Head of caudate nucleus (tissue), 42 donors: ENCODE measurements at regions not wholly inside any gene's neighbourhood (a gene's known extent, or its start where the extent isn't known, plus 50 kb on each side); places are given as distances from the start of the nearest gene placed in this dataset.
A peak's percentile ranks its signal among the peaks of the same experiment; 100 is the strongest.
"Not testable (repeated sequence)": the region's sequence is repeated elsewhere in the genome, so short reads cannot be mapped to it uniquely, and the experiment has no call there.

Experiments used
- DNase-seq, 42 donors: peaks; one replicate each; pipeline versions ENCODE4 v3.0.0 to v3.0.0-alpha.2; 2020 to 2021; ENCODE audit warnings: mixed read lengths in 7 of 42
- intact Hi-C: fragments of 100-400 bp; cut with DNase I; formaldehyde crosslinking; loops from one replicate; pipeline ENCODE4 v1.15.0; 2022

DNA sequence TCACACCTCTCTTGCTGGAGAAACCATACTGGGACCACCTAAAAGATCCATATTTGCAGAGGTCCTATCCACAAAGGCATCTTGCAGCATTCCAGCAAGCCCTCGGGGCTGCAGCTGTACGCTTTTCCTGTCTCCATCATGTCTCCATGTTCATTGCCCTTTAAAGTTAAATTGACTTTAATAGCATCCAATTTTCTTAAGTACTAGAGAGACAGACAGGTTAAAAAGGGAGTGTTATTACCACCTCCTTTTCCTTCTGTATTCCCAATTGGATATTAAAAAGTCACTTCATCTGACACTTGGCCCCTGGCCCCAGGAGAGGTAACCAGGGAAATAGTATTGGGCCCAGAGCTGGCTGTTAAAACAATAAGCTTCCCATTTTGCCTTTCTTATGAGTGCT is 178.6 kb downstream of the UNC5CL start:
- intact Hi-C loops, result no loop called here
- DNase-seq, result no peak

GRCh38 chr6:40856271-40856670 is 182.8 kb downstream of the UNC5CL start:
- intact Hi-C loops, result no loop called here
- DNase-seq, result no peak

DNA sequence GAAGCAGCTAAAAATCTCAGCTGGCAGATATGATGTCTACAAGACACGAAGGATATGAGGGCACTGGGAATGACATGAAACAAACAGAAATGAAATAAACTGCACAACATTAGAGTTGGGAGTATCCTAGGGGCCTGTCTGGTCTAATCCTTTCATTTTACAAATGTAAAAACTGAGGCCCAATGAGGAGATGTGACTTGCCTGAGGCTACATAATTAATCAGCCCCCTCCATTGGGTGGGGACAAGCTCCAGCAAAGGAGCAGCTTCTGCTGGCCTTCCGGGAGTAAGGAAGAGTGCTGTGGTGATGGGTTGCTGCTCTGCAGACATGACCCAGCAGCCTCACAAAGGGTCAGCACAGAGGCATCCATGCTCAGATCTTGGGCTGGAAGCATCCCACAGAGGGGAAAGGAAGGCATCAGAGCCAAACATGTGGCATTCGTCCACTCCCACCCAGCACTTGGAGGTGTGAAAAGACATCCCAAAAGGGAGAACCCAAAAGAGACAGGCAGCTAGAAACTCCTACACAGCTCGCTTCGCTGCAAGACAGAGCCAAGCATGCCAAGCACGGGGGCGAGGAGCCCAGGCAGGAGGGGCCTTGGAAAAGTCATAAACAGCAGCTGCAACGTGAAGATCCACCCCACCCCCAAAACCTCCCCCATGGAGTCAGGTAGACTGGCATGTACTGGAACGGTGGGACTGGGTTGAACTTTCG is 183.7 kb downstream of the UNC5CL start:
- intact Hi-C loops, result no loop called here
- no peak for DNase-seq

DNA sequence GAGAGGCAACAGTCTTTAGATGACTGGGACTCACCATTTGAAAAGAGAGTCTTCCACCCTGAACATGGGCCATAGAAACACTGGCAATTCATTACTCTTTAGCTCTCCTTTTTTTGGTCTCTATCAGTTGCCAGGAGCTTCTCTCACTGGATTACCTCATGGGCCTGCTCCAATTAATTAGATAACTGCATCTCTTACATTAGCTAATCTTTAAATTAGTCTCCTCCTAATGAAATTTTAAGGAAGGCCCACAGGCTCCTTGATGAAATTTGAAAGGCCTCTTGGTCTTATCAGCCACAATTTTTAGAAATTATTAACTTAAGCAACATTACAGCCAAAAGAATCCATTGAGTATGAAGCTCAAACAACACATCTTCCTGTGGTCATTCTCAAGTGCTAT is 184.4 kb downstream of the UNC5CL start:
- DNase-seq, result no peak
- intact Hi-C loops, result no loop called here

DNA sequence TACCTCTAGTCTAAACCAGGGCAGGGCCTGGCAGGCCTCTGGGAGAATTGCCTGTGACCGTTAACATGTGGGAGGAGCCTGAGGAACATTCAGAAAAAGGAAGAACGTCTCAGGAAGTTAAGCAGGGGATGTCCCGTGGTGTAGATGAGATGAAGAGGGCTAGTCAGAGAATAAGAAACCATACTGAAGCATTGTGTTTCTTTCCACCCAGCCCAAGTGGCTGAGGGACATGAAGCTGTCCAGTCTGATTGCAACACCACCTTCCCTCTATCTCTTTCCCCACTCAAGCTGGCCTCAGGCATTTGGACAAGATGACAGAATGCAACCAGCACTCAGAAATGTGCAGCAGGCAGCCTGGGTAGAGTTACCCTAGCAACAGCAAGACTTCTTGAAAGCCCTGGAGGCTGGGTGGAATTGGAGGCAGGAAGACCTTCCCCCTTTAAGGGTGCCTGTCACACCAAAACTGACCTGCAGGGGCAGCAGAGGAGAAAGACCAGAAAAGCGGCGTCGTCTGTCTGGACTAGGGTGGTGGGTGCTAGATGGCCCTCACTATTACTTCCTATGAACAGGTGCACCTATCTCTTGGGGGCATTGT is 186.1 kb downstream of the UNC5CL start:
- intact Hi-C loops, result no loop called here
- no peak for DNase-seq

- intact Hi-C loops, result no loop called here
- no peak for DNase-seq
Observed at GRCh38 chr6:40849546-40849945, 189.5 kb downstream of the UNC5CL start.

GRCh38 chr6:40848868-40849514 is 190.0 kb downstream of the UNC5CL start:
- DNase-seq, result no peak

GRCh38 chr6:40848038-40848437 is 191.0 kb downstream of the UNC5CL start:
- DNase-seq, result no peak
- intact Hi-C loops, result no loop called here

More at GRCh38 chr6:40848868-40849514, 190.0 kb downstream of the UNC5CL start:
- intact Hi-C loops, result no loop called here

DNA sequence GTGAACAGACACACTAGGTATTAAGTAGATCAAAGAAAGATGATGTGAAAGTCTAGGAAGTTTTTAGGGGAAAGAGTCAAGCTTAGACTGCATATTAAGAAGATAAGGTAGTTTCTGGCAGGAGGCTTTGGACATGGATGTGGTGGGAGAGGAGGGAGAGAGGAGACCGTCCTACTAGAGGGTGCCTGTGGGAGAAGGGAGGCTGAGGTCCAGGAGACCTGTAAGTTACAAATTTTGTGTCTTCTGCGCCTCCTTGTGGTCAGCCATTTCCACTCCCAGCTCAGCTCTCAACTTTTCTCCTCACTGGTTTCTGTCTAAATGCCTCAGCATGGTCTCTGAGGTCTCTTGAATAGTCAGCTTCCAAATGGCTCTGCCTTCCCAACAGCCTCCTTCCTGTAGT is 193.5 kb downstream of the UNC5CL start:
- peak in 10 of 42 donors; percentile 8 to 49 (median 18) for DNase-seq
- intact Hi-C loops, result no loop called here

GRCh38 chr6:40844246-40844645 is 194.8 kb downstream of the UNC5CL start:
- intact Hi-C loops, result no loop called here
- DNase-seq, result no peak

DNA sequence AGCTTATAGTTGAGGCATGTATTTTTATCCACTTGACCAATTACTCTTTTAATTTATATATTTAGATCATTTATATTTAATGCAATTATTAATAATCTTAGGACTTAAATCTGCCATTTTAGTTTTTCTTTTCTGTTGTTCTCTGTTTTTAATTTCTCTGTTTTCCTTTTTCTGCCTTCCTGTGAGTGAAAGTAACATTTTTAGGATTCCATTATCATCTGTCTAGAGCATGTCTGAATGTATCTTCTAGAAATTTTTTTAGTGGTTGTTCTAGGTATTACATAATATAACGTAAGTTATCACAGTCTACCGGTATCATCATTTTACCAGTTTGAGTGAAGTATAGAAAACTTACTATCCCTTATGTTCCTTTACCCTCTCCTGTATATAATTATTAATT is 197.3 kb downstream of the UNC5CL start:
- DNase-seq, result no peak
- intact Hi-C loops, result no loop called here

DNA sequence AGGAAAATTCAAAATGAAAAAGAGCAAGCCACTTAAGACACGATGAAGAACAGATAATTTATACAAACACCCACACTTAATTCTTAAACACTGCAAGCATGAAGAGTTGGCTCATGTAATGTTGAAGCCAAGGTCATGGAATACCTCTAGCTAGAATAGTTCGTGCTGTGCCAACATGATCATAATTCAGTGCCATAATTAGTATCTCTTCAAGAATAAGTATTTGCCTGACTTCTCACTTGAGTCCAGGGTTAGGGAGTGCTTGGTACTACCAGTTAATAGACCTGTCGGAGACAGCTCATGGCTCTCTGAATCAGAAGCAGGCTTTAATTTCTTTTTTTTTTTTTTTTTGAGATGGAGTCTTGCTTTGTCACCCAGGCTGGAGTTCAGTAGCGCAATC is 206.3 kb downstream of the UNC5CL start:
- intact Hi-C loops, result no loop called here
- peak in 1 of 42 donors; percentile 25 for DNase-seq

DNA sequence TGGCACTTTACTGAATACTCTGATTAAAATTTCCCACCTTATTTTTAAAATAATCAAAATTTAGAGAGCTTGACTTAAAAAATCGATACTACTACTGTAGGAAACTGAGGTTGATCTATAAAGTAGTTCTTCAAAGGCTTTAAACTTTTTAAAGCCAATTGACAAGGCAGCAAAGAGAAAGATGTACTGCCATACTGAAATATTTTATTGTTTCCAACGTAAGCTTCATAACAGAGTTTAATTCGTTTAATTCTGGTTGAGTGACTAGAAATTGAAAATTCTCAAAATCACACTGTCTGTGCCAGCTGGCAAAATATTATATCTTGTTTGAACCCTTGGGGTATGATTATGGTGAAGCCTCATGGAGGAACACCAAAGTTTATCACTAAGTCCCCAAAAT is 207.6 kb downstream of the UNC5CL start:
- intact Hi-C loops, result no loop called here
- DNase-seq, result no peak

DNA sequence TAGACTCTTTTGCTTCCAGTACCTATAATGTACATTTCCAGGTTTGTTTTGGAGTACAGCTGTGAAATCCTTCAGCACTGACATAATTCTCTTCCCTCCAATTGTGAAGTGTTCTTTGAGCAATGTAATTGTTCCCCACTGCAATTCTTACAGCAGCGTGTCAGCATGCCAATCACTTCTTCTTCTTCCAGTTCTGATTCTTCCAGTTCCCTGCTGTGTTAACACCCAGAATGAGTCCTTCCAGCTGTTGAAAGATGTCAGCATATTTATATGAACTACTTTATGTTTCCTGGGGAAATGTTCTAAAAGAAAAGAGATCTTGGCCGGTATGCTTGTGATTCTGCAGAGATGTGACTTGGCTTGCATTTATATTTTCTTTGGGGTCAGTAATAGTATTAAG is 213.9 kb downstream of the UNC5CL start:
- no peak for DNase-seq
- intact Hi-C loops, result no loop called here

DNA sequence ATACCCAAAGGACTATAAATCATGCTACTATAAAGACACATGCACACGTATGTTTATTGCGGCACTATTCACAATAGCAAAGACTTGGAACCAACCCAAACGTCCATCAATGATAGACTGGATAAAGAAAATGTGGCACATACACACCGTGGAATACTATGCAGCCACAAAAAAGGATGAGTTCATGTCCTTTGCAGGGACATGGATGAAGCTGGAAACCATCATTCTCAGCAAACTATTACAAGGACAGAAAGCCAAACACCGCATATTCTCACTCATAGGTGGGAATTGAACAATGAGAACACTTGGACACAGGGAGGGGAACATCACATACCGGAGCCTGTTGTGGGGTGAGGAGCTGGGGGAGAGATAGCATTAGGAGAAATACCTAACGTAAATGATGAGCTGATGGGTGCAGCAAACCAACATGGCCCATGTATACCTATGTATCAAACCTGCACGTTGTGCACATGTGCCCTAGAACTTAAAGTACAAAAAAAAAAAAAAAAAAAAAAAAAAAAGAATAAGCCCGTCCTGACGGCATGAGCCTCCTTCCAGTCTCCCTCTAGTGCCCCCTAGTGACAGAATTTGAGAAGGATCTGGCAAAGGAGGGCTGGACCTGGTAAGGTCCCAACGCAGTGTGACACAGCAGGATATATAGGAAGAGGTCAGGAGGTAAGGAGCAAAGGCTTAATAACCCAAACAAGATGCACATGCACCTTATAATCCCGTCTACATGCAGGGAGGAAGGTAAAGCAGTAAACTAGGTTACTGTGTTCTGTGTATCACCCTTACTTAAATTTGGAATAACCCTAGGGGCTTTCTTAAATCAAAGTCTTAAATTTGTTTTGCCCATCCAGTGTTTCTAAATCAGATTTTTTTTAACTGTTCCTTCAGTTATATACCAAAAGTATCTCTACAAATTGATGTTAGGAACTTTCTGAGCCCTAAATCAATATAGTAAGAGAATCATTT is 214.8 kb downstream of the UNC5CL start:
- intact Hi-C loops, result not testable (repeated sequence)
- peak in 19 of 42 donors; percentile 23 to 71 (median 34) for DNase-seq

DNA sequence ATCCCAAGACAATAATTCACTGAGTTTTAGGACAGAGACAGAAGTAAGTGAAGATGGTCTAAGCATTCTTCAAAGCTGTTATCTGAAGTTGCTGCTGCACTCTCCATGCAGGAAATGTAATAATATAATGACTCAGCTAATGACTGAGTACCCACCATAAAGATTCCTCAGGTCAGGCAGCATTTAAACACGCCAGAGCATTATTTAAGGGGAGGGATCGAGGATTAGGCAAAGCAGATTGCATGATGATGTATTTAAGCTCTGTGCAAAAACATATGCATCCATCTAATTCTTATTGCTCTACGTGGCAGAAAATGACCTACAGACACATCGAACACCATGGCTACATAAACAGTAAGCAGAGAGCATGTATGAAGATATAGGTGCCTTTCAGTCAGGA is 216.4 kb downstream of the UNC5CL start:
- DNase-seq, result no peak
- intact Hi-C loops, result no loop called here

DNA sequence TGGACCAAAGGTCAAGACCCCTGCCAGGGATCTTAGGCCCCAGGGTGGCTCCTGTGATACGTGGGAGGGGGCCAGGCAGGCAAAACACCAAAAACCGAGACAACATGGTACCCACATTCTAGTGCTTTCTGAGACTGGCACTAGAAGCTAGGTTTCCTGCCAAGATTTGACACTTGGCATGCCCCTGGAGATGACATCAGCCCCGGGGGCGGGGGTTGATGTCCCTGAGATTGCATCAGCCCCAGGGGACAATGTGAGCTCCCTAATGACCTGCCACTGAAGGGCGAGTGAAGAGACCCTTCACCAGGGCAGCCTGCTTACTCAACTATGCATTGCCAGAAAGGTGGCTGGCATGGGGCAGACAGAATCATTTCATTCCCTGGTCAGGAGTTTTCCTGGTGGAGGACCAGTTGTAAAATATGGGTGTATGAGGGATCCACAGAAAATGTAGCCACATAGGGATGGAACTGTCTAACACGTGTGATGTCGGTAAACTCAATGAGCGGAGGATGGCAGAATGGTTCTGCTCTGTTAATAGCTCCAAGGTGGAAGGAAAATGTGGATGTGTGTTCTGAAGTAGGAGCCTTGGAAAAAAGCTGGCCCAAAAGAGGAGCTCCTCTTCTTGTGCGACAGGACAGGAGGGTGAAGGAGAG is 219.7 kb downstream of the UNC5CL start:
- intact Hi-C loops, result no loop called here
- DNase-seq, result peak in 3 of 42 donors; percentile 23 to 51 (median 23)

DNA sequence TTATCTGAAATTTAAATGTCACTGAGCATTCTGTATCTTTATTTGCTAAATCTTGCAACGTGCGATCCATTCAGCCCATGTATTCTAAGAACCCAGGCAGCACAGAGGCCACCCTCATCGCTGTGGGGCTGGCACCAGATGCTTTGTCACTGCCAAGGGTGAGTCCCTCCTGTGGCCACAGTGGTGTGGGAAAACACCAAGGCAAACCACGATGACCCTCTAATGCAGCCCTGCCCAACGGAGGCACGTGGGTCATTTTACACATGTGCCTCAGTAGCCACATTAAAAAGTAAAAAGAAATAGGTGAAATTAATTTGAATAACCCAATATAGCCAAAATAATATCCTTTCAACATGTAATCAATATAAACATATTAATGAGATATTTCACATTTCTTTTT is 221.7 kb downstream of the UNC5CL start:
- DNase-seq, result no peak
- intact Hi-C loops, result no loop called here

GRCh38 chr6:40816601-40817000 is 222.4 kb downstream of the UNC5CL start:
- intact Hi-C loops, result no loop called here
- no peak for DNase-seq
